Nephron progenitor cell (in vitro differentiated cells): ENCODE measurements at regions not wholly inside any gene's neighbourhood (a gene's known extent, or its start where the extent isn't known, plus 50 kb on each side); places are given as distances from the start of the nearest gene placed in this dataset.
"Not testable (repeated sequence)": the region's sequence is repeated elsewhere in the genome, so short reads cannot be mapped to it uniquely, and the experiment has no call there.

Experiments
- DNase-seq: peaks from one replicate; pipeline ENCODE4 v3.0.0; 2021
- H3K27ac Mint-ChIP-seq: 2 replicates; pipeline ENCODE4 v1.8.0; 2021; ENCODE audit warnings: mild to moderate bottlenecking, moderate library complexity, mixed read lengths
- H3K27me3 Mint-ChIP-seq: 2 replicates; pipeline ENCODE4 v1.8.0; 2021; ENCODE audit warnings: mild to moderate bottlenecking, low read depth, mixed read lengths; ENCODE audit not compliant: poor library complexity
- H3K36me3 Mint-ChIP-seq: 2 replicates; pipeline ENCODE4 v1.8.0; 2021; ENCODE audit warnings: low read depth, mixed read lengths
- H3K4me1 Mint-ChIP-seq: 2 replicates; pipeline ENCODE4 v1.8.0; 2021; ENCODE audit warnings: mixed read lengths
- H3K4me3 Mint-ChIP-seq: 2 replicates; pipeline ENCODE4 v1.8.0; 2021; ENCODE audit warnings: mild to moderate bottlenecking, moderate library complexity, mixed read lengths
- H3K9me3 Mint-ChIP-seq: 2 replicates; pipeline ENCODE4 v1.8.0; 2021; ENCODE audit warnings: mild to moderate bottlenecking, moderate library complexity, mixed read lengths
- CTCF ChIP-seq: fragments of 200-600 bp; sonication (generic); IDR thresholded peaks from 2 replicates; pipeline ENCODE4 v1.5.0; 2021; ENCODE audit warnings: antibody characterized with exemption

GRCh38 chr22:48919851-48920589 is 907.7 kb downstream of the BRD1 start:
- Mint-ChIP-seq H3K4me1 (peaks cover 25% of the 10 kb centered on the region), H3K4me3 (no peak overlapping the region), H3K27me3 (peaks cover 13% of the 10 kb centered on the region), H3K9me3 (peaks cover 18% of the 10 kb centered on the region), H3K36me3 (no peaks in the 10 kb centered on the region), H3K27ac (no peak overlapping the region)
- DNase-seq, result no peak
- no peak for TF ChIP-seq CTCF

- Mint-ChIP-seq H3K4me3 (no peak overlapping the region), H3K36me3 (no peaks in the 10 kb centered on the region), H3K4me1 (peaks cover 25% of the 10 kb centered on the region), H3K27ac (peak overlapping the region; percentile 97), H3K27me3 (peaks cover 15% of the 10 kb centered on the region), H3K9me3 (peaks cover 18% of the 10 kb centered on the region)
- no peak for DNase-seq
- no peak for TF ChIP-seq CTCF
These were observed 908.5 kb downstream of the BRD1 start for GRCh38 chr22:48919187-48919590.

- Mint-ChIP-seq H3K36me3 (no peaks in the 10 kb centered on the region), H3K9me3 (peaks cover 18% of the 10 kb centered on the region), H3K4me3 (no peak overlapping the region), H3K27ac (peak overlapping the region; percentile 97), H3K27me3 (peaks cover 15% of the 10 kb centered on the region), H3K4me1 (peaks cover 25% of the 10 kb centered on the region)
- no peak for DNase-seq
- no peak for TF ChIP-seq CTCF
These were observed 909.0 kb downstream of the BRD1 start for GRCh38 chr22:48918585-48919186.

- not testable (repeated sequence) for DNase-seq, H3K27me3 Mint-ChIP-seq, H3K4me3 Mint-ChIP-seq, H3K36me3 Mint-ChIP-seq, H3K27ac Mint-ChIP-seq
- H3K4me1 Mint-ChIP-seq, result peaks cover 18% of the 10 kb centered on the region
- H3K9me3 Mint-ChIP-seq, result peaks cover 18% of the 10 kb centered on the region
These were observed 915.2 kb downstream of the BRD1 start for GRCh38 chr22:48912356-48913066.

GRCh38 chr22:48911647-48912046 is 916.0 kb downstream of the BRD1 start:
- H3K4me1 Mint-ChIP-seq, result peaks cover 21% of the 10 kb centered on the region
- peaks cover 12% of the 10 kb centered on the region for H3K9me3 Mint-ChIP-seq
- not testable (repeated sequence) for H3K4me3 Mint-ChIP-seq, H3K27me3 Mint-ChIP-seq, H3K27ac Mint-ChIP-seq, DNase-seq, H3K36me3 Mint-ChIP-seq

- not testable (repeated sequence) for H3K27ac Mint-ChIP-seq, DNase-seq, H3K9me3 Mint-ChIP-seq, H3K27me3 Mint-ChIP-seq, H3K36me3 Mint-ChIP-seq, H3K4me3 Mint-ChIP-seq
- H3K4me1 Mint-ChIP-seq, result peaks cover 21% of the 10 kb centered on the region
These were observed 916.6 kb downstream of the BRD1 start for GRCh38 chr22:48911067-48911466.

- peaks cover 8% of the 10 kb centered on the region for H3K27me3 Mint-ChIP-seq
- no peak for TF ChIP-seq CTCF
- DNase-seq, result no peak
These were observed 919.1 kb downstream of the BRD1 start for GRCh38 chr22:48908547-48908946.

More at GRCh38 chr22:48908547-48908946, 919.1 kb downstream of the BRD1 start:
- no peaks in the 10 kb centered on the region for H3K36me3 Mint-ChIP-seq
- H3K4me1 Mint-ChIP-seq, result peaks cover 21% of the 10 kb centered on the region
- no peak overlapping the region for H3K4me3 Mint-ChIP-seq
- H3K9me3 Mint-ChIP-seq, result no peaks in the 10 kb centered on the region
- H3K27ac Mint-ChIP-seq, result no peak overlapping the region
